ENCODE measurements at regions not wholly inside any gene's neighbourhood (a gene's known extent, or its start where the extent isn't known, plus 50 kb on each side); places are given as distances from the start of the nearest gene placed in this dataset.

DNA sequence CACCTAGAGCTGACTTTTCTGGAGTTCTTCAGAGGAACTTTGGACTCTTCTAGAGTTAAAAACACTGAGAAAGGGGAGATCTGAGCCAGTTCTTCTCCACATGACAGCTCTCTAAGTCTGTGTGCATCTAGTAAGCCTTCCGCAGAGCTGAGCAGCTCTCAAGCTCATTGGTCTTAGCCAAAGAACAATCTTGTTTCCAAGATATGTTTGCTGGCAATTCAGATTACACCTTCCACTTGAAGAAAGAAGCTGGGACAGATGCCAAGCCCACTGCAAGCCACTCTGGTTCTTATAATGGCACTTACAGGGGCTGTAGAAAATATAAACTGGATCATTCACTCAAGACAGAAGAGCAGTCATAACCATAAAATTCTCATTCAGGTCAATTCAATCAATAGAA, 134.1 kb upstream of the TOX3 start:
- no peak for ATAC-seq
- Histone ChIP-seq H3K9ac (ENCODE audit: control insufficient read depth, insufficient read depth, low read length) (no peak overlapping the region), H3K27ac (ENCODE audit: control insufficient read depth, insufficient read depth) (no peak overlapping the region), H3K79me2 (ENCODE audit: control insufficient read depth, insufficient read depth, low read length) (no peaks in the 10 kb centered on the region), H3K4me3 (no peak overlapping the region), H2AFZ (ENCODE audit: control insufficient read depth, low read depth, low read length) (no peak overlapping the region), H3K27me3 (replicated peaks in 1 of 2; ENCODE audit: control insufficient read depth in 2 of 2, insufficient read depth in 2 of 2, low read length in 1 of 2) (no peaks in the 10 kb centered on the region), H3K36me3 (ENCODE audit: control insufficient read depth in 2 of 2, insufficient read depth in 2 of 2, low read length in 1 of 2) (no peaks in the 10 kb centered on the region), H4K20me1 (ENCODE audit: control insufficient read depth, insufficient read depth) (no peaks in the 10 kb centered on the region), H3K4me1 (ENCODE audit: control insufficient read depth, insufficient read depth, low read length) (no peaks in the 10 kb centered on the region), H3K4me2 (ENCODE audit: control insufficient read depth, insufficient read depth) (no peak overlapping the region), H3K9me3 (replicated peaks; ENCODE audit: control insufficient read depth, insufficient read depth, low read length) (no peaks in the 10 kb centered on the region)
- in situ Hi-C loops (cut with MboI) = no loop called here
- ChIA-PET CTCF (no interaction called here), SMC1A (ENCODE audit: uncharacterized antibody, unreplicated experiment) (no interaction called here), RAD21 (ENCODE audit: unreplicated experiment) (no interaction called here), POLR2A (no interaction called here)
- TF ChIP-seq MEF2A (IDR thresholded peaks at IDR 0.05; ENCODE audit: insufficient read depth, low read depth, low read length) = no peak
- intact Hi-C loops (cut with micrococcal nuclease; ENCODE audit: unreplicated experiment) = no loop called here
- BruUV-seq (replicated peaks) = no TSS peak
- 95% methylated on average over 1 of the region's 1 CpG for WGBS (ENCODE audit: insufficient coverage, insufficient replicate concordance, low lambda C conversion rate, missing lambda C conversion rate)
- no peak for FAIRE-seq
- DNase-seq (ENCODE audit: low read depth, low spot score) = no peak

DNA sequence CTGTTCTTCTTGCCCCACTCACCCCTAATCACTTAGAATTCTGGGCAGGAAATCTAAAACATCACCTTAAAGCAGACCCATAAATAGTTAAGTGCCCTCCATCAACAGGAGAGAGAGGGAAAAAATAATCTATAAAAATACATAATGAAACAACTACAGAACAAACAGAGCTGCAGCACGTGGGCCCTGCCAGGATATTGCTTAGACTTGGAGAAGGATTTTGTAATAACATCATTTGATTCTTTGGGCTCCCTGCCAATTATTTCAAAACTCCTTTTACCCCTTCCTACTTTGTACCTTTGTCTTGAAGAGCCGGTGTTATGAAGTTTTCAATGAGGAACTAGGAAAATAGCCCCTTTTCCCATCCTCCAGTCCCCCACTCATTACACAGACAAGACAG, 130.6 kb upstream of the TOX3 start:
- in situ Hi-C loops (cut with MboI) (no loop called here), intact Hi-C loops (cut with micrococcal nuclease; ENCODE audit: unreplicated experiment) (no loop called here)
- RAD21 ChIA-PET (ENCODE audit: unreplicated experiment) = no interaction called here
- no peaks in the 10 kb centered on the region for H3K27me3 ChIP-seq (replicated peaks in 1 of 2; ENCODE audit: control insufficient read depth in 2 of 2, insufficient read depth in 2 of 2, low read length in 1 of 2)
- H3K4me2 ChIP-seq (ENCODE audit: control insufficient read depth, insufficient read depth) = no peak overlapping the region
- H3K27ac ChIP-seq (ENCODE audit: control insufficient read depth, insufficient read depth) = no peak overlapping the region
- no peak overlapping the region for H2AFZ ChIP-seq (ENCODE audit: control insufficient read depth, low read depth, low read length)
- H3K9me3 ChIP-seq (replicated peaks; ENCODE audit: control insufficient read depth, insufficient read depth, low read length) = no peaks in the 10 kb centered on the region
- SMC1A ChIA-PET (ENCODE audit: uncharacterized antibody, unreplicated experiment) = no interaction called here
- POLR2A ChIA-PET = no interaction called here
- no peak overlapping the region for H3K9ac ChIP-seq (ENCODE audit: control insufficient read depth, insufficient read depth, low read length)
- DNase-seq (ENCODE audit: low read depth, low spot score) = no peak
- no peak overlapping the region for H3K4me3 ChIP-seq
- no peak for ATAC-seq
- no peaks in the 10 kb centered on the region for H3K4me1 ChIP-seq (ENCODE audit: control insufficient read depth, insufficient read depth, low read length)
- no peaks in the 10 kb centered on the region for H3K36me3 ChIP-seq (ENCODE audit: control insufficient read depth in 2 of 2, insufficient read depth in 2 of 2, low read length in 1 of 2)
- FAIRE-seq = no peak
- no peaks in the 10 kb centered on the region for H3K79me2 ChIP-seq (ENCODE audit: control insufficient read depth, insufficient read depth, low read length)
- no peaks in the 10 kb centered on the region for H4K20me1 ChIP-seq (ENCODE audit: control insufficient read depth, insufficient read depth)
- BruUV-seq (replicated peaks) = no TSS peak
- 0% methylated on average over 2 of the region's 2 CpGs for WGBS (ENCODE audit: insufficient coverage, insufficient replicate concordance, low lambda C conversion rate, missing lambda C conversion rate)
- CTCF ChIA-PET = no interaction called here
- TF ChIP-seq NFIC (IDR thresholded peaks at IDR 0.05; ENCODE audit: low read depth, low read length) = no peak
- TF ChIP-seq EED (IDR thresholded peaks at IDR 0.05; ENCODE audit: low read depth) = no peak
- TF ChIP-seq MTA2 (IDR thresholded peaks at IDR 0.05; ENCODE audit: low read depth) = no peak
- TF ChIP-seq BCL11A (IDR thresholded peaks at IDR 0.05; ENCODE audit: low read depth, low read length) = no peak
- TF ChIP-seq EZH2 (IDR thresholded peaks at IDR 0.05; ENCODE audit: borderline replicate concordance, control insufficient read depth, low read depth, low read length) = no peak
- no peak for TF ChIP-seq NBN (IDR thresholded peaks at IDR 0.05)
- TF ChIP-seq, protein P1, sequence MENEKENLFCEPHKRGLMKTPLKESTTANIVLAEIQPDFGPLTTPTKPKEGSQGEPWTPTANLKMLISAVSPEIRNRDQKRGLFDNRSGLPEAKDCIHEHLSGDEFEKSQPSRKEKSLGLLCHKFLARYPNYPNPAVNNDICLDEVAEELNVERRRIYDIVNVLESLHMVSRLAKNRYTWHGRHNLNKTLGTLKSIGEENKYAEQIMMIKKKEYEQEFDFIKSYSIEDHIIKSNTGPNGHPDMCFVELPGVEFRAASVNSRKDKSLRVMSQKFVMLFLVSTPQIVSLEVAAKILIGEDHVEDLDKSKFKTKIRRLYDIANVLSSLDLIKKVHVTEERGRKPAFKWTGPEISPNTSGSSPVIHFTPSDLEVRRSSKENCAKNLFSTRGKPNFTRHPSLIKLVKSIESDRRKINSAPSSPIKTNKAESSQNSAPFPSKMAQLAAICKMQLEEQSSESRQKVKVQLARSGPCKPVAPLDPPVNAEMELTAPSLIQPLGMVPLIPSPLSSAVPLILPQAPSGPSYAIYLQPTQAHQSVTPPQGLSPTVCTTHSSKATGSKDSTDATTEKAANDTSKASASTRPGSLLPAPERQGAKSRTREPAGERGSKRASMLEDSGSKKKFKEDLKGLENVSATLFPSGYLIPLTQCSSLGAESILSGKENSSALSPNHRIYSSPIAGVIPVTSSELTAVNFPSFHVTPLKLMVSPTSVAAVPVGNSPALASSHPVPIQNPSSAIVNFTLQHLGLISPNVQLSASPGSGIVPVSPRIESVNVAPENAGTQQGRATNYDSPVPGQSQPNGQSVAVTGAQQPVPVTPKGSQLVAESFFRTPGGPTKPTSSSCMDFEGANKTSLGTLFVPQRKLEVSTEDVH (IDR thresholded peaks at IDR 0.05; ENCODE audit: low read depth, partially characterized antibody) = no peak
- TF ChIP-seq, protein P2, sequence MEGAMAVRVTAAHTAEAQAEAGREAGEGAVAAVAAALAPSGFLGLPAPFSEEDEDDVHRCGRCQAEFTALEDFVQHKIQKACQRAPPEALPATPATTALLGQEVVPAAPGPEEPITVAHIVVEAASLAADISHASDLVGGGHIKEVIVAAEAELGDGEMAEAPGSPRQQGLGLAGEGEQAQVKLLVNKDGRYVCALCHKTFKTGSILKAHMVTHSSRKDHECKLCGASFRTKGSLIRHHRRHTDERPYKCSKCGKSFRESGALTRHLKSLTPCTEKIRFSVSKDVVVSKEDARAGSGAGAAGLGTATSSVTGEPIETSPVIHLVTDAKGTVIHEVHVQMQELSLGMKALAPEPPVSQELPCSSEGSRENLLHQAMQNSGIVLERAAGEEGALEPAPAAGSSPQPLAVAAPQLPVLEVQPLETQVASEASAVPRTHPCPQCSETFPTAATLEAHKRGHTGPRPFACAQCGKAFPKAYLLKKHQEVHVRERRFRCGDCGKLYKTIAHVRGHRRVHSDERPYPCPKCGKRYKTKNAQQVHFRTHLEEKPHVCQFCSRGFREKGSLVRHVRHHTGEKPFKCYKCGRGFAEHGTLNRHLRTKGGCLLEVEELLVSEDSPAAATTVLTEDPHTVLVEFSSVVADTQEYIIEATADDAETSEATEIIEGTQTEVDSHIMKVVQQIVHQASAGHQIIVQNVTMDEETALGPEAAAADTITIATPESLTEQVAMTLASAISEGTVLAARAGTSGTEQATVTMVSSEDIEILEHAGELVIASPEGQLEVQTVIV (IDR thresholded peaks at IDR 0.05; ENCODE audit: borderline replicate concordance, partially characterized antibody) = no peak
- TF ChIP-seq, protein P3, sequence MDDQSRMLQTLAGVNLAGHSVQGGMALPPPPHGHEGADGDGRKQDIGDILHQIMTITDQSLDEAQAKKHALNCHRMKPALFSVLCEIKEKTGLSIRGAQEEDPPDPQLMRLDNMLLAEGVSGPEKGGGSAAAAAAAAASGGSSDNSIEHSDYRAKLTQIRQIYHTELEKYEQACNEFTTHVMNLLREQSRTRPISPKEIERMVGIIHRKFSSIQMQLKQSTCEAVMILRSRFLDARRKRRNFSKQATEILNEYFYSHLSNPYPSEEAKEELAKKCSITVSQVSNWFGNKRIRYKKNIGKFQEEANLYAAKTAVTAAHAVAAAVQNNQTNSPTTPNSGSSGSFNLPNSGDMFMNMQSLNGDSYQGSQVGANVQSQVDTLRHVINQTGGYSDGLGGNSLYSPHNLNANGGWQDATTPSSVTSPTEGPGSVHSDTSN (IDR thresholded peaks at IDR 0.05; ENCODE audit: insufficient replicate concordance, low read depth, low read length) = no peak
- TF ChIP-seq BHLHE40 (IDR thresholded peaks at IDR 0.05; ENCODE audit: borderline replicate concordance in 1 of 2, low read depth in 2 of 2, low read length in 1 of 2) = no peak
- no peak for TF ChIP-seq TARDBP (IDR thresholded peaks at IDR 0.05; ENCODE audit: borderline replicate concordance)
- TF ChIP-seq CREB1 (IDR thresholded peaks at IDR 0.05; ENCODE audit: low read depth) = no peak

Measured in GM12878 (cell line).